Cardiac muscle cell (in vitro differentiated cells and primary cell): ENCODE measurements at regions not wholly inside any gene's neighbourhood (a gene's known extent, or its start where the extent isn't known, plus 50 kb on each side); places are given as distances from the start of the nearest gene placed in this dataset.

Source experiments
- DNase-seq, 2 donors: peaks; one replicate each; pipeline versions ENCODE4 v3.0.0 to v3.0.0-alpha.2; 2010 to 2017; ENCODE audit warnings: low read depth in 1 of 2, low spot score in 1 of 2
- H3K27ac ChIP-seq: fragments of 200-600 bp; sonication (generic); 2 replicates; pipeline ENCODE4 v1.5.1; 2016
- H3K27me3 ChIP-seq: fragments of 200-600 bp; sonication (generic); 2 replicates; pipeline ENCODE4 v1.6.0; 2016; ENCODE audit warnings: control low read depth
- H3K36me3 ChIP-seq: fragments of 200-600 bp; sonication (generic); 2 replicates; pipeline ENCODE4 v1.5.1; 2016; ENCODE audit warnings: control low read depth
- H3K4me1 ChIP-seq: fragments of 200-600 bp; sonication (generic); 2 replicates; pipeline ENCODE4 v1.8.1; 2017; ENCODE audit warnings: low read depth, mild to moderate bottlenecking, mixed run types
- H3K4me3 ChIP-seq: fragments of 200-600 bp; sonication (generic); 2 replicates; pipeline ENCODE4 v1.5.1; 2016; ENCODE audit warnings: mild to moderate bottlenecking
- H3K9me3 ChIP-seq: fragments of 200-600 bp; sonication (generic); 2 replicates; pipeline ENCODE4 v1.5.1; 2017; ENCODE audit warnings: low read depth, mild to moderate bottlenecking, control low read depth
- CTCF ChIP-seq: IDR thresholded peaks from 2 replicates; pipeline ENCODE4 v1.5.1; 2012; ENCODE audit warnings: low read depth, mild to moderate bottlenecking, low read length

GRCh38 chr5:155211764-155212163 lies 198.2 kb downstream of the KIF4B start:
- TF ChIP-seq CTCF, result no peak
- H3K27me3 ChIP-seq, result no peaks in the 10 kb centered on the region
- H3K9me3 ChIP-seq, result no peaks in the 10 kb centered on the region
- no peak overlapping the region for H3K27ac ChIP-seq
- no peak for DNase-seq
- no peaks in the 10 kb centered on the region for H3K4me1 ChIP-seq
- no peaks in the 10 kb centered on the region for H3K36me3 ChIP-seq
- H3K4me3 ChIP-seq, result no peak overlapping the region

DNA sequence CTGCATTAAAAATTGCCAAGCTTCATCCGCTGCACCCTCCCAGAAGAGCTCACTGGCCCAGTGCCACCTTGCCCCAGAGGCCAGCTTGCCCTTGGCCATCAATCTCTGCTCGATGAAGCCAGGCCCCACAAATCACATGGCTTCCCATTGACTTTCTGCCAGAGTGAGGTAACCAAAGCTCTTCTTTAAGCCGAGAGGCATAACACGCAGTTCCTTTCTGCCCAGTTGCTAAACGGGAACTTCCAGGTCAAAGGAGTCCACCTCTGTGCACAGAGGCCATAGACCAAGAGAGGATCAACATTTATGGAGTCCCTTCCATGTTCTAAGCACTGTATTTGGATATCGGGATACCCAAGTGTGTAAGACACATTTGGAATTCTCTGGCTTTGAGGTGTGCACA lies 208.8 kb downstream of the KIF4B start:
- H3K27me3 ChIP-seq, result no peaks in the 10 kb centered on the region
- no peaks in the 10 kb centered on the region for H3K9me3 ChIP-seq

GRCh38 chr5:155229135-155229534 lies 215.6 kb downstream of the KIF4B start:
- DNase-seq, result no peak
- TF ChIP-seq CTCF, result no peak
- Histone ChIP-seq H3K4me1 (no peaks in the 10 kb centered on the region), H3K27ac (no peak overlapping the region), H3K36me3 (no peaks in the 10 kb centered on the region), H3K4me3 (no peak overlapping the region), H3K9me3 (no peaks in the 10 kb centered on the region), H3K27me3 (no peaks in the 10 kb centered on the region)

More for the DNA sequence above, 208.8 kb downstream of the KIF4B start:
- no peak for DNase-seq
- no peak overlapping the region for H3K27ac ChIP-seq
- H3K36me3 ChIP-seq, result no peaks in the 10 kb centered on the region
- no peaks in the 10 kb centered on the region for H3K4me1 ChIP-seq
- no peak overlapping the region for H3K4me3 ChIP-seq
- no peak for TF ChIP-seq CTCF

GRCh38 chr5:155239803-155240202 lies 226.2 kb downstream of the KIF4B start:
- TF ChIP-seq CTCF, result no peak
- no peaks in the 10 kb centered on the region for H3K4me1 ChIP-seq
- H3K27me3 ChIP-seq, result no peaks in the 10 kb centered on the region
- no peak overlapping the region for H3K27ac ChIP-seq
- DNase-seq, result no peak
- H3K4me3 ChIP-seq, result no peak overlapping the region
- H3K9me3 ChIP-seq, result no peaks in the 10 kb centered on the region
- no peaks in the 10 kb centered on the region for H3K36me3 ChIP-seq

DNA sequence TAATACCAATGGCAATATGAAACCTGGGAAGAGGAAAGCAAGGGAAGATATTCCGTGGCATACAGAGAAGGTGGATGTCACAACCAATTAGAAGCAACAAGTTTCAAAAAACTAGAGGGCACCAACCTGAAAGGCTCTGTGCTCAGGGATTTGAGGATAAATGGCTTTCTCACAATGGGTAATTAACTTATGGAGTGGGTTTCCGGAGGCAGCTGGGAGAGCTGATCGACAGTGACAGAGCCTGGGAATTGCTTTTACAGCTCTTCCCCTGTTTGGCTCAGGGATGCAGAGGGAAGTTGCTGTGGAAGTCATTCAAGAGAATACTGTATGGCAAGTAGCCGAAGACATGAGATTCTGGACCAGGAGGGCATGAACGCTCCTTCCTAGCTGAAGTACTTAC lies 237.0 kb downstream of the KIF4B start:
- TF ChIP-seq CTCF, result no peak
- DNase-seq, result no peak

DNA sequence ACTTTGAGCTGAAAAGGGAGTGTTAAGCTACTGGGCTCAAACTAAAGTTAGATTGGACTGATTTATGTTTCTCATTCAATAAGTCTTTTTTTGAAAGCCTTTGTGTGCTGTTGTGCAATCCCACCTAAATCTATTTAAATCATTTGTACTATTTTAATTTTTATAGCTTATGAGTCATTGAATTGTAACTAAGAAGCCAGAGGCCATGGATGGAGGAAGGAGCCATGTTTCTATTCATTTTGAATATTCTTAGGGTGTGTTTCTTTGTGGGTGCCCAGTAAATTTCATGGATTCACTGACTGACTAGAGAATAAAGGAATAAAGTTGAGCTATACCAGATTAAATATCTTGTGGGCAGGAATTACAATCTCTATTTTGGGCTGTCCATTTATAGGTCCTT lies 238.5 kb downstream of the KIF4B start:
- no peak for DNase-seq
- Histone ChIP-seq H3K27me3 (no peaks in the 10 kb centered on the region), H3K27ac (no peak overlapping the region), H3K4me1 (no peaks in the 10 kb centered on the region), H3K36me3 (no peaks in the 10 kb centered on the region), H3K9me3 (no peaks in the 10 kb centered on the region), H3K4me3 (no peak overlapping the region)
- TF ChIP-seq CTCF, result no peak

More for the DNA sequence above, 237.0 kb downstream of the KIF4B start:
- Histone ChIP-seq H3K27ac (no peak overlapping the region), H3K36me3 (no peaks in the 10 kb centered on the region), H3K27me3 (no peaks in the 10 kb centered on the region), H3K9me3 (no peaks in the 10 kb centered on the region), H3K4me3 (no peak overlapping the region), H3K4me1 (no peaks in the 10 kb centered on the region)
